ENCODE measurements at regions not wholly inside any gene's neighbourhood (a gene's known extent, or its start where the extent isn't known, plus 50 kb on each side); places are given as distances from the start of the nearest gene placed in this dataset.

DNA sequence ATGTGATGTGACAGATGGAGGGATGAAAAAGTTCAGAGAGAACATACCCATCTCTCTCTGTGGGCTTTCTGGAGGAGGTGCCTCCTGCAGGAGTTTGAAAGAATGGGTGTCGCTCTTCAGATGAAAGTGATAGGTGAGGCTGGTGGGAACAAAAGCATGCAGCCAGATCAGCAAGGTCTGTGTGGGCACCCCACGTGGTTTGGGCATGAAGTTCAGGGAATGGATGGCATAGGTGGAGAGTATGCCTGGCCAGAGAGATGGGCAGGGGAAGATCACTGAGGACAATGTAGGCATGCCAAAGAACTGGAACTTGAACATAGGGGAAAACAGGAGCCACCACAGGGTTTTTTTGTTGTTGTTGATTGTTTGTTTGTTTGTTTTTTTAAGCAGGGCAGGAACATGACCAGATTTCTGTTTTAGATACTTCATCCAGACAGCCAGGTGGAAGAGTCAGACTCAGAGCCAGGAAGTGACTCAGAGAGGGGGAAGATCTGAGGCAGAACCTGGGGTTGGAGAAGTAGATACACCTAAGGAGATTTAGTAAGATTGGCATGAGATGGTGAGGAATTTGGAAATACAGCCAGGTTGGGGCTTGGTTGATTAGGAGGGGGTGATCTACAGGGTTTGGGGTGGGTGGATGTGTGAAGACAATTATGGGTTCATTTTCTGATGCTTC, 64.8 kb upstream of the CLSTN2 start:
- no peaks in the 10 kb centered on the region for H3K9me3 ChIP-seq (ENCODE audit: control insufficient read depth in 1 of 2, insufficient read depth in 1 of 2, low read length in 2 of 2)
- no peak for TF ChIP-seq CTCF (IDR thresholded peaks at IDR 0.05)
- Mint-ChIP-seq H3K4me3 (no peak overlapping the region), H3K27me3 (no peaks in the 10 kb centered on the region), H3K36me3 (ENCODE audit: low read depth) (no peaks in the 10 kb centered on the region), H3K9me3 (peaks cover 2% of the 10 kb centered on the region), H3K27ac (no peak overlapping the region), H3K4me1 (ENCODE audit: low read depth) (no peaks in the 10 kb centered on the region)
- no peaks in the 10 kb centered on the region for H3K36me3 ChIP-seq (ENCODE audit: insufficient read depth, low read length)
- no peaks in the 10 kb centered on the region for H3K4me1 ChIP-seq (ENCODE audit: insufficient read depth, low read length)
- H3K27me3 ChIP-seq (ENCODE audit: control insufficient read depth in 1 of 2, insufficient read depth in 2 of 2, low read length in 2 of 2) = no peaks in the 10 kb centered on the region
- ChIA-PET CTCF (no interaction called here), POLR2A (no interaction called here)
- no peak overlapping the region for H3K27ac ChIP-seq (ENCODE audit: low read depth in 1 of 2, low read length in 2 of 2)
- ATAC-seq (ENCODE audit: poor library complexity) (no peak), DNase-seq (no peak)
- H3K4me3 ChIP-seq (ENCODE audit: low read length) = no peak overlapping the region
- intact Hi-C loops (cut with DNase I, micrococcal nuclease) = no loop called here

- no peak overlapping the region for H3K4me3 ChIP-seq (ENCODE audit: low read length)
- no peak overlapping the region for H3K27ac ChIP-seq (ENCODE audit: low read depth in 1 of 2, low read length in 2 of 2)
- DNase-seq = no peak
- TF ChIP-seq CTCF (IDR thresholded peaks at IDR 0.05) = no peak
- POLR2A ChIA-PET = no interaction called here
- Mint-ChIP-seq H3K27me3 (peaks cover under 1% of the 10 kb centered on the region), H3K4me3 (no peak overlapping the region), H3K27ac (no peak overlapping the region), H3K9me3 (peaks cover 2% of the 10 kb centered on the region), H3K36me3 (ENCODE audit: low read depth) (no peaks in the 10 kb centered on the region), H3K4me1 (ENCODE audit: low read depth) (no peaks in the 10 kb centered on the region)
- ATAC-seq (ENCODE audit: poor library complexity) = no peak
- H3K27me3 ChIP-seq (ENCODE audit: control insufficient read depth in 1 of 2, insufficient read depth in 2 of 2, low read length in 2 of 2) = no peaks in the 10 kb centered on the region
- no peaks in the 10 kb centered on the region for H3K4me1 ChIP-seq (ENCODE audit: insufficient read depth, low read length)
- H3K36me3 ChIP-seq (ENCODE audit: insufficient read depth, low read length) = no peaks in the 10 kb centered on the region
- CTCF ChIA-PET = no interaction called here
- intact Hi-C loops (cut with DNase I, micrococcal nuclease) = no loop called here
- H3K9me3 ChIP-seq (ENCODE audit: control insufficient read depth in 1 of 2, insufficient read depth in 1 of 2, low read length in 2 of 2) = no peaks in the 10 kb centered on the region
Observed at GRCh38 chr3:139868773-139869172, 66.2 kb upstream of the CLSTN2 start.

- no peaks in the 10 kb centered on the region for H3K27me3 ChIP-seq (ENCODE audit: control insufficient read depth in 1 of 2, insufficient read depth in 2 of 2, low read length in 2 of 2)
- ATAC-seq (ENCODE audit: poor library complexity) = no peak
- CTCF ChIA-PET = no interaction called here
- H3K4me3 ChIP-seq (ENCODE audit: low read length) = no peak overlapping the region
- Mint-ChIP-seq H3K36me3 (ENCODE audit: low read depth) (no peaks in the 10 kb centered on the region), H3K27ac (no peak overlapping the region), H3K27me3 (no peaks in the 10 kb centered on the region), H3K4me3 (no peak overlapping the region), H3K9me3 (peaks cover 7% of the 10 kb centered on the region), H3K4me1 (ENCODE audit: low read depth) (no peaks in the 10 kb centered on the region)
- H3K9me3 ChIP-seq (ENCODE audit: control insufficient read depth in 1 of 2, insufficient read depth in 1 of 2, low read length in 2 of 2) = peaks cover 0 to 5% of the 10 kb centered on the region in 2 experiments
- no peaks in the 10 kb centered on the region for H3K36me3 ChIP-seq (ENCODE audit: insufficient read depth, low read length)
- POLR2A ChIA-PET = no interaction called here
- no peaks in the 10 kb centered on the region for H3K4me1 ChIP-seq (ENCODE audit: insufficient read depth, low read length)
- intact Hi-C loops (cut with DNase I, micrococcal nuclease) = no loop called here
- H3K27ac ChIP-seq (ENCODE audit: low read depth in 1 of 2, low read length in 2 of 2) = no peak overlapping the region
- no peak for DNase-seq
- TF ChIP-seq CTCF (IDR thresholded peaks at IDR 0.05) = no peak
Observed at GRCh38 chr3:139848660-139849059, 86.3 kb upstream of the CLSTN2 start.
